ENCODE measurements at regions not wholly inside any gene's neighbourhood (a gene's known extent, or its start where the extent isn't known, plus 50 kb on each side); places are given as distances from the start of the nearest gene placed in this dataset.

- no peak overlapping the region for H3K4me3 ChIP-seq (ENCODE audit: low read length)
- POLR2A ChIA-PET: no interaction called here
- intact Hi-C loops (cut with micrococcal nuclease): no loop called here
- no peak for DNase-seq
- H3K4me1 ChIP-seq (ENCODE audit: control insufficient read depth in 2 of 2, insufficient read depth in 2 of 2, low read length in 2 of 2): no peaks in the 10 kb centered on the region
- Mint-ChIP-seq H3K27me3 (no peaks in the 10 kb centered on the region), H3K4me3 (no peak overlapping the region), H3K4me1 (no peaks in the 10 kb centered on the region), H3K27ac (no peak overlapping the region), H3K9me3 (peaks cover 0 to 9% (median 0%) of the 10 kb centered on the region in 11 donors), H3K36me3 (no peaks in the 10 kb centered on the region)
- no peaks in the 10 kb centered on the region for H3K9me3 ChIP-seq (ENCODE audit: control insufficient read depth in 2 of 3, low read length in 3 of 3)
- H3K27ac ChIP-seq (ENCODE audit: low read depth, low read length): no peak overlapping the region
- CTCF ChIA-PET: no interaction called here
- no peaks in the 10 kb centered on the region for H3K27me3 ChIP-seq (ENCODE audit: control insufficient read depth in 2 of 2, insufficient read depth in 2 of 2, low read length in 2 of 2)
- no peak for ATAC-seq
- H3K36me3 ChIP-seq (ENCODE audit: control insufficient read depth in 2 of 3, insufficient read depth in 3 of 3, low read length in 3 of 3): no peaks in the 10 kb centered on the region
These were observed 314.5 kb upstream of the MMADHC start for GRCh38 chr2:149902081-149902480.

GRCh38 chr2:149901231-149901859 is 313.8 kb upstream of the MMADHC start:
- no peak overlapping the region for H3K27ac Mint-ChIP-seq
- POLR2A ChIA-PET: no interaction called here
- Histone ChIP-seq H3K4me3 (ENCODE audit: low read length) (no peak overlapping the region), H3K4me1 (ENCODE audit: control insufficient read depth in 2 of 2, insufficient read depth in 2 of 2, low read length in 2 of 2) (no peaks in the 10 kb centered on the region), H3K27ac (ENCODE audit: low read depth, low read length) (no peak overlapping the region), H3K27me3 (ENCODE audit: control insufficient read depth in 2 of 2, insufficient read depth in 2 of 2, low read length in 2 of 2) (no peaks in the 10 kb centered on the region), H3K9me3 (ENCODE audit: control insufficient read depth in 2 of 3, low read length in 3 of 3) (no peaks in the 10 kb centered on the region), H3K36me3 (ENCODE audit: control insufficient read depth in 2 of 3, insufficient read depth in 3 of 3, low read length in 3 of 3) (no peaks in the 10 kb centered on the region)
- intact Hi-C loops (cut with micrococcal nuclease): no loop called here
- DNase-seq (no peak), ATAC-seq (no peak)
- H3K36me3 Mint-ChIP-seq: no peaks in the 10 kb centered on the region
- H3K27me3 Mint-ChIP-seq: no peaks in the 10 kb centered on the region
- H3K9me3 Mint-ChIP-seq: peaks cover 0 to 9% (median 0%) of the 10 kb centered on the region in 11 donors
- no peaks in the 10 kb centered on the region for H3K4me1 Mint-ChIP-seq
- CTCF ChIA-PET: no interaction called here
- H3K4me3 Mint-ChIP-seq: no peak overlapping the region

- no peak overlapping the region for H3K4me3 Mint-ChIP-seq
- Histone ChIP-seq H3K4me1 (ENCODE audit: control insufficient read depth in 2 of 2, insufficient read depth in 2 of 2, low read length in 2 of 2) (no peaks in the 10 kb centered on the region), H3K36me3 (ENCODE audit: control insufficient read depth in 2 of 3, insufficient read depth in 3 of 3, low read length in 3 of 3) (no peaks in the 10 kb centered on the region), H3K4me3 (ENCODE audit: low read length) (no peak overlapping the region), H3K9me3 (ENCODE audit: control insufficient read depth in 2 of 3, low read length in 3 of 3) (no peaks in the 10 kb centered on the region), H3K27ac (ENCODE audit: low read depth, low read length) (no peak overlapping the region), H3K27me3 (ENCODE audit: control insufficient read depth in 2 of 2, insufficient read depth in 2 of 2, low read length in 2 of 2) (no peaks in the 10 kb centered on the region)
- no peak for DNase-seq
- POLR2A ChIA-PET: no interaction called here
- H3K27ac Mint-ChIP-seq: no peak overlapping the region
- H3K27me3 Mint-ChIP-seq: no peaks in the 10 kb centered on the region
- no peaks in the 10 kb centered on the region for H3K4me1 Mint-ChIP-seq
- no peaks in the 10 kb centered on the region for H3K36me3 Mint-ChIP-seq
- ATAC-seq: no peak
- CTCF ChIA-PET: no interaction called here
- intact Hi-C loops (cut with micrococcal nuclease): no loop called here
- H3K9me3 Mint-ChIP-seq: peaks cover 0 to 9% (median 0%) of the 10 kb centered on the region in 11 donors
These were observed 311.8 kb upstream of the MMADHC start for GRCh38 chr2:149899390-149899789.

DNA sequence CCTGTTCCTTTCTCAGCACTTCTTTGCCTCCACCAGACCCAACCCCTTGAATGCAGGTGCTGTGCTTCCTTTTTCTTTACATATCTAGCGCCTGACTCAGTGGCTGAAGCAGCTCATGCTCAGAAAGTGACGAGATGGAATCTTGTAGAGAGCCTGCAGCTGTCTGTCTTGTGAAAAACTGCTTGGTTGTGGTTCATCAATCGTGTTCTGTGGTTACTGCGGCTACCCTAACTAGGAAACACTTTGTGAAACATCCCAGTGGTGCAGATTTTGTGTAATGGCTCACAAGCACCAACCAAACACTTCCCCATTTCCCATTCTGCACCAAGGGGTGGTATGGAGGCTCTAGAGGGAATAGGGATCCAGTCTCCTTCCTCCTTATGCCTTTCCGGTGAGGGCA is 307.2 kb upstream of the MMADHC start:
- POLR2A ChIA-PET: no interaction called here
- no peaks in the 10 kb centered on the region for H3K9me3 ChIP-seq (ENCODE audit: control insufficient read depth in 2 of 3, low read length in 3 of 3)

GRCh38 chr2:149894226-149894625 is 306.7 kb upstream of the MMADHC start:
- H3K9me3 Mint-ChIP-seq: peaks cover 0 to 12% (median 0%) of the 10 kb centered on the region in 11 donors
- no peaks in the 10 kb centered on the region for H3K4me1 ChIP-seq (ENCODE audit: control insufficient read depth in 2 of 2, insufficient read depth in 2 of 2, low read length in 2 of 2)
- H3K27ac Mint-ChIP-seq: no peak overlapping the region
- no peaks in the 10 kb centered on the region for H3K9me3 ChIP-seq (ENCODE audit: control insufficient read depth in 2 of 3, low read length in 3 of 3)
- no peak overlapping the region for H3K4me3 ChIP-seq (ENCODE audit: low read length)
- DNase-seq (no peak), ATAC-seq (no peak)
- no peaks in the 10 kb centered on the region for H3K27me3 ChIP-seq (ENCODE audit: control insufficient read depth in 2 of 2, insufficient read depth in 2 of 2, low read length in 2 of 2)
- H3K4me1 Mint-ChIP-seq: no peaks in the 10 kb centered on the region
- intact Hi-C loops (cut with micrococcal nuclease): no loop called here
- ChIA-PET POLR2A (no interaction called here), CTCF (no interaction called here)
- no peaks in the 10 kb centered on the region for H3K27me3 Mint-ChIP-seq
- H3K36me3 Mint-ChIP-seq: no peaks in the 10 kb centered on the region
- H3K4me3 Mint-ChIP-seq: no peak overlapping the region
- H3K27ac ChIP-seq (ENCODE audit: low read depth, low read length): no peak overlapping the region
- no peaks in the 10 kb centered on the region for H3K36me3 ChIP-seq (ENCODE audit: control insufficient read depth in 2 of 3, insufficient read depth in 3 of 3, low read length in 3 of 3)

More for the DNA sequence above, 307.2 kb upstream of the MMADHC start:
- no peaks in the 10 kb centered on the region for H3K4me1 ChIP-seq (ENCODE audit: control insufficient read depth in 2 of 2, insufficient read depth in 2 of 2, low read length in 2 of 2)
- CTCF ChIA-PET: no interaction called here
- no peak overlapping the region for H3K4me3 ChIP-seq (ENCODE audit: low read length)
- ATAC-seq: no peak
- Mint-ChIP-seq H3K36me3 (no peaks in the 10 kb centered on the region), H3K27me3 (no peaks in the 10 kb centered on the region), H3K27ac (no peak overlapping the region), H3K9me3 (peaks cover 0 to 11% (median 0%) of the 10 kb centered on the region in 11 donors), H3K4me1 (no peaks in the 10 kb centered on the region), H3K4me3 (no peak overlapping the region)
- no peaks in the 10 kb centered on the region for H3K36me3 ChIP-seq (ENCODE audit: control insufficient read depth in 2 of 3, insufficient read depth in 3 of 3, low read length in 3 of 3)
- no peak for DNase-seq
- no peak overlapping the region for H3K27ac ChIP-seq (ENCODE audit: low read depth, low read length)
- no peaks in the 10 kb centered on the region for H3K27me3 ChIP-seq (ENCODE audit: control insufficient read depth in 2 of 2, insufficient read depth in 2 of 2, low read length in 2 of 2)
- intact Hi-C loops (cut with micrococcal nuclease): no loop called here

- ChIA-PET CTCF (no interaction called here), POLR2A (no interaction called here)
- ATAC-seq (no peak), DNase-seq (no peak)
- no peaks in the 10 kb centered on the region for H3K4me1 ChIP-seq (ENCODE audit: control insufficient read depth in 2 of 2, insufficient read depth in 2 of 2, low read length in 2 of 2)
- no peak overlapping the region for H3K4me3 ChIP-seq (ENCODE audit: low read length)
- Mint-ChIP-seq H3K27me3 (no peaks in the 10 kb centered on the region), H3K9me3 (peaks cover 0 to 8% (median 0%) of the 10 kb centered on the region in 11 donors), H3K4me3 (no peak overlapping the region), H3K4me1 (no peaks in the 10 kb centered on the region), H3K36me3 (no peaks in the 10 kb centered on the region), H3K27ac (no peak overlapping the region)
- no peak overlapping the region for H3K27ac ChIP-seq (ENCODE audit: low read depth, low read length)
- no peaks in the 10 kb centered on the region for H3K36me3 ChIP-seq (ENCODE audit: control insufficient read depth in 2 of 3, insufficient read depth in 3 of 3, low read length in 3 of 3)
- intact Hi-C loops (cut with micrococcal nuclease): no loop called here
- H3K27me3 ChIP-seq (ENCODE audit: control insufficient read depth in 2 of 2, insufficient read depth in 2 of 2, low read length in 2 of 2): no peaks in the 10 kb centered on the region
- H3K9me3 ChIP-seq (ENCODE audit: control insufficient read depth in 2 of 3, low read length in 3 of 3): no peaks in the 10 kb centered on the region
These were observed 305.0 kb upstream of the MMADHC start for GRCh38 chr2:149892563-149892962.

DNA sequence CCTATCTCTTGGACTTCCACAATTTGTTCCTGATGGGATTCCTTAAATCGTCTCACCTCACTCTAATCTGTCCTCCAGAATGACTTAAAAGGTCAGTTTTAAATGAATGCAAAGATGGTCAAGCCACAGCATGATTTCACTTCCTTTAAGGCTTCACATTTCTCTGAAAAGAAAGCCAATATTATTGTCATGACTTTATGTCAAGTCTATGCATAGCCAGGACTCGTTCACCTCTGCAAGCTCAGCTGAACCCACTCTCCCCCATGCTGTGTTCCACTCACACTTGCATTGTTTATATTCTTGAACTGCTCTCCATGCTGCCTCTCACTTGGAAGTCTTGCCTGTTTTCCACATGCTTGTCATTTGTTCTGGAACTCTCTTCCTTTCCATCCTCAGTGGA is 298.4 kb upstream of the MMADHC start:
- no peak overlapping the region for H3K4me3 Mint-ChIP-seq
- H3K36me3 Mint-ChIP-seq: no peaks in the 10 kb centered on the region
- Histone ChIP-seq H3K36me3 (ENCODE audit: control insufficient read depth in 2 of 3, insufficient read depth in 3 of 3, low read length in 3 of 3) (no peaks in the 10 kb centered on the region), H3K27ac (ENCODE audit: low read depth, low read length) (no peak overlapping the region), H3K27me3 (ENCODE audit: control insufficient read depth in 2 of 2, insufficient read depth in 2 of 2, low read length in 2 of 2) (no peaks in the 10 kb centered on the region), H3K9me3 (ENCODE audit: control insufficient read depth in 2 of 3, low read length in 3 of 3) (no peaks in the 10 kb centered on the region), H3K4me3 (ENCODE audit: low read length) (no peak overlapping the region), H3K4me1 (ENCODE audit: control insufficient read depth in 2 of 2, insufficient read depth in 2 of 2, low read length in 2 of 2) (no peaks in the 10 kb centered on the region)
- no peaks in the 10 kb centered on the region for H3K4me1 Mint-ChIP-seq
- ChIA-PET CTCF (no interaction called here), POLR2A (no interaction called here)
- no peaks in the 10 kb centered on the region for H3K27me3 Mint-ChIP-seq
- H3K9me3 Mint-ChIP-seq: peaks cover 0 to 12% (median 0%) of the 10 kb centered on the region in 11 donors
- no peak for DNase-seq
- ATAC-seq: no peak
- intact Hi-C loops (cut with micrococcal nuclease): no loop called here
- H3K27ac Mint-ChIP-seq: no peak overlapping the region

Data from naive thymus-derived CD4-positive, alpha-beta T cell (primary cell).